ENCODE measurements at regions not wholly inside any gene's neighbourhood (a gene's known extent, or its start where the extent isn't known, plus 50 kb on each side); places are given as distances from the start of the nearest gene placed in this dataset.

DNA sequence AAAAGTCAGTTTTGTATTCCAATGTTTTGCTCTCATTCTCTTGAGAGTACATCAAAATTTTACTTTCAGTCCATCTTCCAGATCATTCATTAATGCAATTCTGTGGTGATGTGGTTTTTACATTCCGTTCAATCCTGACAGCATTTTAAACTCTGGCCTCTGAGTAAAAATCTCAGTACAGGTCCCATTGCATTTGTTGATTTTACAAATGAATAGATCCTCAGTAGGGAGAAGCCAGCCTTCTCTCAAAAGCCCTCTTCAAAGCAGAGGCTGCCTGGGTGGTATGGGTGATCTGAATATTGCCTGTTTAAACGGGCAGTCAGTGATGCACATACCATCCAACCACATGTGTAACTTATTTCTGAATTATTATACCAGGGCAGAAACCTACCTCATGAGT, 72.5 kb upstream of the TSC22D2 start:
- WGBS (ENCODE audit: insufficient coverage, low coverage, low lambda C conversion rate, missing lambda C conversion rate), result 57% methylated on average over 2 of the region's 2 CpGs
- intact Hi-C loops (cut with DNase I), result no loop called here
- TF ChIP-seq POLR2A (IDR thresholded peaks at IDR 0.05), result no peak
- TF ChIP-seq, protein P1, sequence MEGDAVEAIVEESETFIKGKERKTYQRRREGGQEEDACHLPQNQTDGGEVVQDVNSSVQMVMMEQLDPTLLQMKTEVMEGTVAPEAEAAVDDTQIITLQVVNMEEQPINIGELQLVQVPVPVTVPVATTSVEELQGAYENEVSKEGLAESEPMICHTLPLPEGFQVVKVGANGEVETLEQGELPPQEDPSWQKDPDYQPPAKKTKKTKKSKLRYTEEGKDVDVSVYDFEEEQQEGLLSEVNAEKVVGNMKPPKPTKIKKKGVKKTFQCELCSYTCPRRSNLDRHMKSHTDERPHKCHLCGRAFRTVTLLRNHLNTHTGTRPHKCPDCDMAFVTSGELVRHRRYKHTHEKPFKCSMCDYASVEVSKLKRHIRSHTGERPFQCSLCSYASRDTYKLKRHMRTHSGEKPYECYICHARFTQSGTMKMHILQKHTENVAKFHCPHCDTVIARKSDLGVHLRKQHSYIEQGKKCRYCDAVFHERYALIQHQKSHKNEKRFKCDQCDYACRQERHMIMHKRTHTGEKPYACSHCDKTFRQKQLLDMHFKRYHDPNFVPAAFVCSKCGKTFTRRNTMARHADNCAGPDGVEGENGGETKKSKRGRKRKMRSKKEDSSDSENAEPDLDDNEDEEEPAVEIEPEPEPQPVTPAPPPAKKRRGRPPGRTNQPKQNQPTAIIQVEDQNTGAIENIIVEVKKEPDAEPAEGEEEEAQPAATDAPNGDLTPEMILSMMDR (IDR thresholded peaks at IDR 0.05), result no peak

DNA sequence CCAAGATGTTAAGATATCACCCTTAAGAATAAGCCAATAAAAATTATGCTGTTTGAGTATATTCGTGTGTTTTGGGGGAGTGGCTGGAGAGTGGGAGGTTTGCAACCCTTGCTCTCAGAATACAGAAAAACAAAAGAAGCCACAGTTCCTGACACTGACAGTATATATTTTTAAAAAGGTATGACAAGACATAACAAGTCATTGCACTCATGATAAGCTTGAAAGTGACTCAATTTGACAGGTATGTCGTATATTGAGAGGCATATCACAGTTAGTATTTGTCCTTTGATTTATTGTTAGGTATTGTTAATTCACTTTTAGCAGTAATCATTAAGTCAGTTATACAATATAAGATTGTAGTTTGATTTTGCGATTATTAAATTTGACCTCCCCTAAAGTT, 73.1 kb upstream of the TSC22D2 start:
- ATAC-seq, result no peak
- peaks cover 0 to 6% (median 0%) of the 10 kb centered on the region in 4 donors for H3K4me1 ChIP-seq
- intact Hi-C loops (cut with DNase I), result no loop called here
- H3K36me3 ChIP-seq, result no peaks in the 10 kb centered on the region
- no peaks in the 10 kb centered on the region for H3K9me3 ChIP-seq
- no peak overlapping the region for H3K4me3 ChIP-seq
- no peak overlapping the region for H3K27ac ChIP-seq
- H3K27me3 ChIP-seq, result no peaks in the 10 kb centered on the region
- no peak for TF ChIP-seq POLR2A (IDR thresholded peaks at IDR 0.05)
- TF ChIP-seq, protein P1 (IDR thresholded peaks at IDR 0.05), result no peak
- WGBS (ENCODE audit: insufficient coverage, low coverage, low lambda C conversion rate, missing lambda C conversion rate), result 94% methylated on average over 3 of the region's 3 CpGs
- DNase-seq, result no peak

More for the DNA sequence above, 72.5 kb upstream of the TSC22D2 start:
- Histone ChIP-seq H3K27me3 (no peaks in the 10 kb centered on the region), H3K9me3 (no peaks in the 10 kb centered on the region), H3K4me3 (no peak overlapping the region), H3K27ac (no peak overlapping the region), H3K4me1 (no peaks in the 10 kb centered on the region), H3K36me3 (no peaks in the 10 kb centered on the region)
- no peak for ATAC-seq
- DNase-seq, result no peak

DNA sequence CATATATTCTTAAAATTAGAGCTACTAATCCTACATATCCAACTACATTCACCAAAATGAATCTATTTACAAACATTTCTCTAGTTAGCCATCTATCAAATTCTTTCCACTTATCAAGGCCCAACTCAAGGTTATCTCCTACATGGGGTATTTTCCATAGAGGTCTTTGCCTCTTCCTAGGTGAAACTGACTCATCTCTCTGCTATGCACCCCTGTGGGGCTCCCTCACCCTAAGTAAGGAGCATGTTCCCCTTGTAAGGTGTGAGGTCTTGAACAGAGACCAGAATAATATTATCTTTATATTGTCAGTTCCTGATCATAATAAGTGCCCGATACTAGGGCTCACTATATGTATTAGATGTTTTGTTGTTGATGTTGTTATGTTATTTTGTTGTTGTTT, 74.6 kb upstream of the TSC22D2 start:
- Histone ChIP-seq H3K4me1 (peaks cover 0 to 6% (median 0%) of the 10 kb centered on the region in 4 donors), H3K9me3 (no peaks in the 10 kb centered on the region), H3K4me3 (no peak overlapping the region), H3K27me3 (no peaks in the 10 kb centered on the region), H3K36me3 (no peaks in the 10 kb centered on the region), H3K27ac (no peak overlapping the region)
- 89% methylated on average over 1 of the region's 1 CpG for WGBS (ENCODE audit: insufficient coverage, low coverage, low lambda C conversion rate, missing lambda C conversion rate)
- DNase-seq, result no peak
- intact Hi-C loops (cut with DNase I), result no loop called here
- ATAC-seq, result no peak
- no peak for TF ChIP-seq POLR2A (IDR thresholded peaks at IDR 0.05)
- TF ChIP-seq, protein P1 (IDR thresholded peaks at IDR 0.05), result no peak

DNA sequence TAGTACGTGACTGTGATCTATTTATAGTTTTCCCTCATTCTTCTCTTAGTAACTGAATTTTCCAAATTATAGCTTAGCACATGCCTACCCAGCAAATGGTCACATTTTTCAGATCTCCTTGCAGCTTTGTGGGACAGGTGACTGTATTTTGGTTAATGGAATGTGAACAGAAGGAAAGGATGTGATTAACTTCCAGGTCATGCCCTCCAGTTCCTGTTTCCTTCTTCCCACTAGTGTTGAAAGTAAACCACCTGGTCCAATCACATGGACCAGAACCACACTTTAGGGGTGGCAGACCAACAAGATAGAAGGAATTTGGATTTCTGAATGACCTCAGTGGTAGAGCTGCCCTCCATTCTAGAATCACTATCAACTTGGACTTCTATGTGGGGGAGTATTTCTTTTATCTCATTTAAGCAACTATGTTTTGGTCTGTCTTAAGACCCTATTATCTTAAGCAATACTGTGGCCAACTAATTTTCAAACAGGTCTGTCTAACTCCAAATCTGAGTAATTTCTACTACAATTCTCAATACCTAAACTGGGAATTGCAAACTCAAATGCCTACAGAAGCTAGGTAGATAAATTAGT, 76.0 kb upstream of the TSC22D2 start:
- 60% methylated on average over 1 of the region's 1 CpG for WGBS (ENCODE audit: insufficient coverage, low coverage, low lambda C conversion rate, missing lambda C conversion rate)
- Histone ChIP-seq H3K36me3 (no peaks in the 10 kb centered on the region), H3K27me3 (no peaks in the 10 kb centered on the region), H3K27ac (no peak overlapping the region), H3K9me3 (no peaks in the 10 kb centered on the region), H3K4me3 (no peak overlapping the region), H3K4me1 (peaks cover 0 to 6% (median 0%) of the 10 kb centered on the region in 4 donors)
- TF ChIP-seq POLR2A (IDR thresholded peaks at IDR 0.05), result no peak
- no peak for DNase-seq
- intact Hi-C loops (cut with DNase I), result no loop called here
- ATAC-seq, result no peak

DNA sequence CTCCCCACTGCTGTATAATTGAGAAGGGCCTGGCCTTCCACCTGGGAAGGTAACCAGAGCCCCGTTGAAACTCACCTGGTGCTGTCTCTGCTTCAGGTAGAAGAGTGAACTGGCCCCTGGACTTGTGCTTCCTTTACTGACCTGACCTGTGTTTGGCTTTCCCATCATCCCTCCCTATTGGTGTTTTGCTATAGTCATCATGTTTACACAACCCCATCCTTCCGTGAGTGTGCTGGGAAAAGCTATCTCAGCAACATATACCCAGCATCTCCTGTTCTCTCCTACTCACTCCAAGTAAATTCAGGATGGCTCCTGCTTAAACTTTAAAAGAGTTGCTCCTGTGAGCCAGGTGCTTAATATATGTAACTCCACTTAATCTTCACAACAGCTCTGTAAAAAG, 77.2 kb upstream of the TSC22D2 start:
- TF ChIP-seq, protein P1 (IDR thresholded peaks at IDR 0.05), result no peak
- no peak for TF ChIP-seq POLR2A (IDR thresholded peaks at IDR 0.05)
- peaks cover 0 to 6% (median 0%) of the 10 kb centered on the region in 4 donors for H3K4me1 ChIP-seq
- no peaks in the 10 kb centered on the region for H3K27me3 ChIP-seq
- intact Hi-C loops (cut with DNase I), result no loop called here
- DNase-seq (no peak), ATAC-seq (peak in 2 of 4 donors; percentile 43 to 96)
- H3K27ac ChIP-seq, result no peak overlapping the region
- H3K9me3 ChIP-seq, result no peaks in the 10 kb centered on the region
- 27% methylated on average over 2 of the region's 2 CpGs for WGBS (ENCODE audit: insufficient coverage, low coverage, low lambda C conversion rate, missing lambda C conversion rate)
- no peaks in the 10 kb centered on the region for H3K36me3 ChIP-seq
- H3K4me3 ChIP-seq, result no peak overlapping the region
